CD14-positive monocyte (primary cell): ENCODE measurements at regions not wholly inside any gene's neighbourhood (a gene's known extent, or its start where the extent isn't known, plus 50 kb on each side); places are given as distances from the start of the nearest gene placed in this dataset.

ENCODE experiments used
- DNase-seq, 3 donors: peaks; one replicate each; pipeline ENCODE4 v3.0.0-alpha.2; 2011 to 2022
- H2AFZ ChIP-seq: 2 replicates; pipeline ENCODE4 v1.6.0; 2012; ENCODE audit warnings: mild to moderate bottlenecking, low read depth, low read length, inconsistent platforms; ENCODE audit not compliant: insufficient read depth, poor library complexity, severe bottlenecking
- H3K27ac ChIP-seq, 2 donors: 1 replicate in 1 of 2; 2 replicates in 1 of 2; pipeline ENCODE4 v1.5.1; 2012 to 2013; ENCODE audit warnings: low read length in 2 of 2, control low read depth in 1 of 2, inconsistent platforms in 1 of 2, low read depth in 1 of 2, mild to moderate bottlenecking in 1 of 2
- H3K27me3 ChIP-seq, 2 donors: one replicate each; pipeline versions ENCODE4 v1.6.0 to v1.6.1; 2011 to 2013; ENCODE audit warnings: low read length in 2 of 2; ENCODE audit not compliant: control insufficient read depth in 2 of 2, insufficient read depth in 2 of 2
- H3K36me3 ChIP-seq, 2 donors: replicated peaks in 1 of 2; 1 replicate in 1 of 2; 2 replicates in 1 of 2; pipeline versions ENCODE4 v1.5.1 to v1.6.1; 2012 to 2013; ENCODE audit warnings: low read length in 2 of 2, control low read depth in 1 of 2, inconsistent platforms in 1 of 2, mild to moderate bottlenecking in 1 of 2; ENCODE audit not compliant: insufficient read depth in 2 of 2, control insufficient read depth in 1 of 2
- H3K4me1 ChIP-seq, 2 donors: 1 replicate in 1 of 2; 2 replicates in 1 of 2; pipeline versions ENCODE4 v1.5.1 to v1.6.1; 2012 to 2013; ENCODE audit warnings: low read length in 2 of 2, control low read depth in 1 of 2, inconsistent platforms in 1 of 2, mild to moderate bottlenecking in 1 of 2, moderate library complexity in 1 of 2; ENCODE audit not compliant: insufficient read depth in 2 of 2, control insufficient read depth in 1 of 2
- H3K4me2 ChIP-seq: replicated peaks from 2 replicates; pipeline ENCODE3; 2012; ENCODE audit warnings: low read length, moderate library complexity, mild to moderate bottlenecking; ENCODE audit not compliant: poor library complexity, severe bottlenecking; ENCODE audit errors: extremely low read depth
- H3K4me3 ChIP-seq, 3 experiments: fragments of 200-600 bp in 1 of 3; sonication (generic) in 1 of 3; replicated peaks in 1 of 3; 1 replicate in 2 of 3; 2 replicates in 1 of 3; pipeline ENCODE4 v1.5.1; 2011 to 2013; ENCODE audit warnings: low read length in 3 of 3, mild to moderate bottlenecking in 3 of 3, control low read depth in 2 of 3, low read depth in 2 of 3, inconsistent platforms in 1 of 3, moderate library complexity in 1 of 3
- H3K79me2 ChIP-seq: 2 replicates; pipeline ENCODE4 v1.6.0; 2012; ENCODE audit warnings: mild to moderate bottlenecking, control low read depth, inconsistent platforms, low read length, moderate library complexity; ENCODE audit not compliant: insufficient read depth
- H3K9ac ChIP-seq: 2 replicates; pipeline ENCODE4 v1.6.0; 2017; ENCODE audit warnings: low read length, mild to moderate bottlenecking; ENCODE audit not compliant: insufficient read depth, poor library complexity, severe bottlenecking
- H3K9me3 ChIP-seq, 2 donors: replicated peaks in 1 of 2; 1 replicate in 1 of 2; 2 replicates in 1 of 2; pipeline versions ENCODE4 v1.5.1 to v1.6.1; 2012 to 2013; ENCODE audit warnings: low read length in 2 of 2, control low read depth in 1 of 2; ENCODE audit not compliant: control insufficient read depth in 1 of 2, insufficient read depth in 1 of 2
- H4K20me1 ChIP-seq: 2 replicates; pipeline ENCODE4 v1.6.0; 2012; ENCODE audit warnings: mild to moderate bottlenecking, low read length, control low read depth, moderate library complexity; ENCODE audit not compliant: insufficient read depth
- H3K27ac Mint-ChIP-seq, 7 donors: one replicate each; pipeline ENCODE4 v1.8.0; 2020; ENCODE audit warnings: mild to moderate bottlenecking in 7 of 7, mixed read lengths in 7 of 7, moderate library complexity in 6 of 7, inconsistent platforms in 2 of 7
- H3K27me3 Mint-ChIP-seq, 3 donors: one replicate each; pipeline ENCODE4 v1.8.0; 2021 to 2022; ENCODE audit warnings: low read depth in 3 of 3, mild to moderate bottlenecking in 3 of 3, mixed read lengths in 3 of 3, moderate library complexity in 3 of 3, inconsistent platforms in 1 of 3
- H3K36me3 Mint-ChIP-seq, 2 donors: one replicate each; pipeline ENCODE4 v1.8.0; 2020; ENCODE audit warnings: mixed read lengths in 2 of 2, inconsistent platforms in 1 of 2, mild to moderate bottlenecking in 1 of 2
- H3K4me1 Mint-ChIP-seq: one replicate; pipeline ENCODE4 v1.8.0; 2020; ENCODE audit warnings: mild to moderate bottlenecking, mixed read lengths
- H3K4me3 Mint-ChIP-seq, 2 donors: one replicate each; pipeline ENCODE4 v1.8.0; 2020; ENCODE audit warnings: mild to moderate bottlenecking in 2 of 2, mixed read lengths in 2 of 2, moderate library complexity in 1 of 2
- H3K9me3 Mint-ChIP-seq, 7 donors: one replicate each; pipeline ENCODE4 v1.8.0; 2020 to 2022; ENCODE audit warnings: mixed read lengths in 7 of 7, mild to moderate bottlenecking in 6 of 7, moderate library complexity in 6 of 7, inconsistent platforms in 2 of 7
- CTCF ChIP-seq: fragments of 200-600 bp; IDR thresholded peaks from one replicate; pipeline ENCODE4 v1.8.0; 2022; ENCODE audit warnings: antibody characterized with exemption, mild to moderate bottlenecking
- WGBS: methylation state at CpG from one replicate; pipeline ENCODE4 v1.1.5; 2013; ENCODE audit warnings: missing lambda C conversion rate; ENCODE audit not compliant: insufficient coverage; 5-methylcytosine and 5-hydroxymethylcytosine counted together
- intact Hi-C, 2 donors: fragments of 100-400 bp; cut with micrococcal nuclease; formaldehyde crosslinking; loops; one replicate each; pipeline versions ENCODE4 v1.15.0 to v1.15.1; 2023

- Mint-ChIP-seq H3K9me3 (peaks cover 1 to 14% (median 7%) of the 10 kb centered on the region in 7 donors), H3K27ac (no peak overlapping the region), H3K27me3 (no peaks in the 10 kb centered on the region), H3K4me3 (no peak overlapping the region), H3K36me3 (no peaks in the 10 kb centered on the region), H3K4me1 (no peaks in the 10 kb centered on the region)
- TF ChIP-seq CTCF, result no peak
- Histone ChIP-seq H3K27me3 (no peaks in the 10 kb centered on the region), H3K9me3 (peaks cover 0 to 11% of the 10 kb centered on the region in 2 donors), H3K36me3 (no peaks in the 10 kb centered on the region), H3K9ac (no peak overlapping the region), H3K4me2 (no peak overlapping the region), H3K4me3 (no peak overlapping the region), H2AFZ (no peak overlapping the region), H4K20me1 (no peaks in the 10 kb centered on the region), H3K4me1 (no peaks in the 10 kb centered on the region), H3K79me2 (no peaks in the 10 kb centered on the region), H3K27ac (no peak overlapping the region)
- intact Hi-C loops, result no loop called here
- no peak for DNase-seq
These were observed 507.1 kb downstream of the IGSF11 start for GRCh38 chr3:118527514-118528044.

GRCh38 chr3:118529554-118529953 is 505.1 kb downstream of the IGSF11 start:
- peaks cover 0 to 10% (median 4%) of the 10 kb centered on the region in 7 donors for H3K9me3 Mint-ChIP-seq
- Histone ChIP-seq H3K4me2 (no peak overlapping the region), H3K27me3 (no peaks in the 10 kb centered on the region), H3K9ac (no peak overlapping the region), H3K79me2 (no peaks in the 10 kb centered on the region), H2AFZ (no peak overlapping the region), H4K20me1 (no peaks in the 10 kb centered on the region), H3K4me1 (no peaks in the 10 kb centered on the region), H3K36me3 (no peaks in the 10 kb centered on the region), H3K4me3 (no peak overlapping the region), H3K9me3 (peaks cover 0 to 8% of the 10 kb centered on the region in 2 donors), H3K27ac (no peak overlapping the region)
- H3K27me3 Mint-ChIP-seq, result no peaks in the 10 kb centered on the region
- TF ChIP-seq CTCF, result no peak
- no peaks in the 10 kb centered on the region for H3K4me1 Mint-ChIP-seq
- H3K4me3 Mint-ChIP-seq, result no peak overlapping the region
- H3K27ac Mint-ChIP-seq, result no peak overlapping the region
- no peak for DNase-seq
- intact Hi-C loops, result no loop called here
- H3K36me3 Mint-ChIP-seq, result no peaks in the 10 kb centered on the region
- no CpG with 5 or more reads among the region's 2 CpGs for WGBS
